HCT116 (cell line): ENCODE measurements at regions not wholly inside any gene's neighbourhood (a gene's known extent, or its start where the extent isn't known, plus 50 kb on each side); places are given as distances from the start of the nearest gene placed in this dataset.

Experiments
- ATAC-seq: fragments of 200-7000 bp; cut with Tn5 transposase; 2 replicates; pipeline ENCODE4 v1.9.1; 2020; ENCODE audit warnings: mild to moderate bottlenecking, moderate library complexity
- BruUV-seq: library from RNA; stranded (reverse); fragments of 400-500 nt; replicated peaks from 2 replicates; lab custom pipeline; 2021; lab: Mats Ljungman, UMichigan
- CTCF ChIA-PET: fragments of 300-600 bp; sonication (Branson Sonifier 250); formaldehyde crosslinking; loops from one replicate; lab custom pipeline; 2021; ENCODE audit warnings: antibody characterized with exemption; lab: Charles Lee
- POLR2A ChIA-PET: fragments of 300-600, 350-600 bp; sonication (Branson Sonifier 250); formaldehyde crosslinking; loops from one replicate; lab custom pipeline; 2021; ENCODE audit warnings: antibody characterized with exemption; lab: Charles Lee
- RAD21 ChIA-PET, 2 experiments: fragments of 300-600 bp; sonication (Branson Sonifier 250); formaldehyde crosslinking; loops; one replicate each; lab custom pipeline; 2023; ENCODE audit warnings: low total read pairs in 2 of 2; ENCODE audit not compliant: uncharacterized antibody in 2 of 2, unreplicated experiment in 2 of 2, low non-redundant PET in 1 of 2; lab: Charles Lee
- DNase-seq: peaks from one replicate; pipeline ENCODE4 v3.0.0-alpha.2; 2010; ENCODE audit warnings: low read depth, low spot score
- H2AFZ ChIP-seq: fragments of 200-600 bp; shearing (Covaris generic), sonication (generic); 2 replicates; pipeline ENCODE4 v1.6.1; 2017; ENCODE audit warnings: low read depth, mixed run types, mixed read lengths, antibody characterized with exemption, low read length; ENCODE audit not compliant: poor library complexity, severe bottlenecking
- H3K27ac ChIP-seq: 2 replicates; pipeline ENCODE4 v1.5.1; 2012; ENCODE audit warnings: low read depth, low read length
- H3K27me3 ChIP-seq: fragments of 200-600 bp; sonication (generic); 2 replicates; pipeline ENCODE4 v1.6.1; 2016; ENCODE audit warnings: mixed run types, low read length, mixed read lengths; ENCODE audit not compliant: insufficient read depth
- H3K36me3 ChIP-seq, 2 experiments: fragments of 200-500 bp in 1 of 2; fragments of 200-600 bp in 1 of 2; sonication (Bioruptor generic) in 1 of 2; sonication (generic) in 1 of 2; 2 replicates each; pipeline versions ENCODE4 v1.5.1 to v1.6.1; 2014 to 2016; ENCODE audit warnings: low read length in 2 of 2, inconsistent platforms in 1 of 2, mixed read lengths in 1 of 2, mixed run types in 1 of 2; ENCODE audit not compliant: insufficient read depth in 2 of 2, control insufficient read depth in 1 of 2
- H3K4me1 ChIP-seq, 2 experiments: fragments of 200-600 bp in 1 of 2; sonication (generic) in 1 of 2; 2 replicates each; pipeline versions ENCODE4 v1.5.1 to v1.6.1; 2012 to 2017; ENCODE audit warnings: low read length in 2 of 2, inconsistent platforms in 1 of 2, mild to moderate bottlenecking in 1 of 2, mixed read lengths in 1 of 2, mixed run types in 1 of 2, moderate library complexity in 1 of 2; ENCODE audit not compliant: insufficient read depth in 2 of 2, control insufficient read depth in 1 of 2
- H3K4me2 ChIP-seq: fragments of 200-600 bp; sonication (generic); 2 replicates; pipeline ENCODE4 v1.6.1; 2017; ENCODE audit warnings: mixed run types, low read length, mixed read lengths
- H3K4me3 ChIP-seq, 2 experiments: fragments of 200-600 bp in 1 of 2; sonication (generic) in 1 of 2; replicated peaks in 1 of 2; 2 replicates each; pipeline ENCODE4 v1.5.1; 2011 to 2016; ENCODE audit warnings: low read length in 2 of 2, control low read depth in 1 of 2, low read depth in 1 of 2, mild to moderate bottlenecking in 1 of 2, mixed read lengths in 1 of 2, mixed run types in 1 of 2
- H3K79me2 ChIP-seq: fragments of 200-600 bp; sonication (generic); 2 replicates; pipeline ENCODE4 v1.6.1; 2017; ENCODE audit warnings: mild to moderate bottlenecking, mixed run types, low read length, moderate library complexity, mixed read lengths; ENCODE audit not compliant: insufficient read depth
- H3K9ac ChIP-seq: fragments of 200-600 bp; sonication (generic); 2 replicates; pipeline ENCODE4 v1.6.1; 2016; ENCODE audit warnings: low read length, mixed read lengths
- H3K9me2 ChIP-seq: fragments of 200-600 bp; sonication (generic), shearing (Covaris generic); 2 replicates; pipeline ENCODE4 v1.6.1; 2017; ENCODE audit warnings: mixed run types, mild to moderate bottlenecking, moderate library complexity; ENCODE audit not compliant: insufficient read depth
- H3K9me3 ChIP-seq, 2 experiments: fragments of 200-500 bp in 1 of 2; fragments of 200-600 bp in 1 of 2; sonication (Bioruptor generic) in 1 of 2; sonication (generic) in 1 of 2; 2 replicates each; pipeline ENCODE4 v1.6.1; 2014 to 2017; ENCODE audit warnings: low read length in 2 of 2, mixed read lengths in 2 of 2, inconsistent platforms in 1 of 2, low read depth in 1 of 2, mild to moderate bottlenecking in 1 of 2, mixed run types in 1 of 2, moderate library complexity in 1 of 2; ENCODE audit not compliant: control insufficient read depth in 1 of 2, insufficient read depth in 1 of 2
- H4K20me1 ChIP-seq: fragments of 200-600 bp; sonication (generic), shearing (Covaris generic); 2 replicates; pipeline ENCODE4 v1.6.1; 2017; ENCODE audit warnings: mixed run types, mild to moderate bottlenecking, moderate library complexity; ENCODE audit not compliant: insufficient read depth
- CBX3 ChIP-seq: IDR thresholded peaks from 2 replicates; pipeline ENCODE4 v1.6.1; 2012; ENCODE audit warnings: low read depth
- CEBPB ChIP-seq: IDR thresholded peaks from 2 replicates; pipeline ENCODE4 v1.6.1; 2012; ENCODE audit warnings: low read depth
- CTCF ChIP-seq, 3 experiments: fragments of 200-600 bp in 1 of 3; sonication (generic) in 1 of 3; IDR thresholded peaks in 2 of 3; conservative IDR thresholded peaks in 1 of 3; 2 replicates each; pipeline ENCODE4 v1.5.1; 2012 to 2017; ENCODE audit warnings: low read depth in 2 of 3, low read length in 2 of 3, antibody characterized with exemption in 1 of 3, borderline replicate concordance in 1 of 3, control low read depth in 1 of 3, mild to moderate bottlenecking in 1 of 3, mixed read lengths in 1 of 3, mixed run types in 1 of 3, moderate library complexity in 1 of 3; ENCODE audit not compliant: insufficient read depth in 1 of 3
- EZH2 ChIP-seq: fragments of 200-600 bp; sonication (generic); IDR thresholded peaks from 2 replicates; pipeline ENCODE4 v1.6.1; 2017; ENCODE audit warnings: antibody characterized with exemption, mixed run types
- FOSL1 ChIP-seq: IDR thresholded peaks from 2 replicates; pipeline ENCODE4 v1.6.1; 2012; ENCODE audit warnings: low read depth
- JUND ChIP-seq: IDR thresholded peaks from 2 replicates; pipeline ENCODE4 v1.6.1; 2012
- POLR2A ChIP-seq: IDR thresholded peaks from 2 replicates; pipeline ENCODE4 v1.7.0; 2011; ENCODE audit warnings: borderline replicate concordance; ENCODE audit not compliant: insufficient read depth, insufficient read length; ENCODE audit errors: extremely low read depth
- RAD21 ChIP-seq: IDR thresholded peaks from 2 replicates; pipeline ENCODE4 v1.6.1; 2012; ENCODE audit warnings: low read depth, mild to moderate bottlenecking
- SIN3A ChIP-seq: IDR thresholded peaks from 2 replicates; pipeline ENCODE4 v1.6.1; 2012; ENCODE audit warnings: low read depth
- SP1 ChIP-seq: IDR thresholded peaks from 2 replicates; pipeline ENCODE4 v1.6.1; 2012; ENCODE audit warnings: low read depth
- SRF ChIP-seq: IDR thresholded peaks from 2 replicates; pipeline ENCODE4 v1.6.1; 2012; ENCODE audit warnings: low read depth
- YY1 ChIP-seq: IDR thresholded peaks from 2 replicates; pipeline ENCODE4 v1.6.1; 2011; ENCODE audit warnings: low read length, low read depth, moderate library complexity, mild to moderate bottlenecking; ENCODE audit not compliant: insufficient replicate concordance; ENCODE audit errors: extremely low read depth
- ZNF274 ChIP-seq: fragments of 200-500 bp; sonication (Bioruptor generic); IDR thresholded peaks from 2 replicates; pipeline ENCODE4 v1.6.1; 2014; ENCODE audit warnings: mild to moderate bottlenecking, low read depth, low read length, inconsistent platforms
- intact Hi-C: fragments of 100-400 bp; cut with micrococcal nuclease; formaldehyde crosslinking; loops from 2 replicates; pipeline ENCODE4 v1.10.0; 2022
- TF ChIP-seq, protein P1 (sequence below): IDR thresholded peaks from 2 replicates; pipeline ENCODE4 v1.6.1; 2012; ENCODE audit warnings: low read depth
- TF ChIP-seq, protein P2 (sequence below): IDR thresholded peaks from 2 replicates; pipeline ENCODE4 v1.6.1; 2012

DNA sequence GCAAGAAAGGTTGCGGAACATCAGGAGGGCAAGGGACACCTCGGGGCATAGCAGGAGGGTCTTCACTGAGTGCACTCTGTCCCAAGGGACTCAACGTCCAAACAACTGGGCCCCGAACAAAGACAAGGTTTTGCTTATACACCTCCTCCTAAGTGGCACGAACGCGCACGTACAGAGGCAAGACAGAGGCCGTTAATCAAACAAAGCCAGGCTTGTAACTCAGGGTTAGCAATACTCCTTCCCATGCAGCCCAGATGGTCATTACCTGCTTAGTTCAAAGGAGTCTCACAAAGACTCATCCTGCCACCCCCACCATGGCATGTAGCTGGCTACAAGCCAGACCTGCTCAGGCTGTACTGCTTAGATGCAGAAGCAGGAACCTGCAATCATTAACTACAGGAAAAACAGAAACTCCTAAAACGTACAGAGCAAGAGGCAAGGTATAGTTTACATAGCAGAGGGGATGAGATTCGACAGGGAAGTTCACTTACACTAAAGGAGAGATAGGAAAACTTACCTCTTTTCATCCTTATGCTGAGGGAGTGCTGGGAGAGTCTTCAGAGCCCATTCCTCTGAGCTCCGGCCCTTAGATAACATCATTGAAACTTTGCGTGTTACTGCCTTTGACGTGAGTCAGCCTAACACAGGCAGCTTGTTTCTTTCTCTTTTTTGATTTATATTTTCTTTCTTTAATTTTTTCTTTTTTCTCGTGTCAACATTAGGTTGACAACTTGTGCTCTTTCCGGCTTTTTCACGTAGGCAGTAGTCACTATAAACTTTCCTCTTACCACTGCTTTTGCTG lies 1319.1 kb downstream of the TMEM121 start:
- H3K4me1 ChIP-seq = no peaks in the 10 kb centered on the region
- H2AFZ ChIP-seq = no peak overlapping the region
- H3K79me2 ChIP-seq = no peaks in the 10 kb centered on the region
- no TSS peak for BruUV-seq
- H3K27me3 ChIP-seq = no peaks in the 10 kb centered on the region
- no peak for DNase-seq
- intact Hi-C loops = no loop called here
- ChIA-PET RAD21 (no interaction called here), POLR2A (no interaction called here), CTCF (no interaction called here)
- no peak overlapping the region for H3K4me3 ChIP-seq
- H3K36me3 ChIP-seq = no peaks in the 10 kb centered on the region
- no peak for ATAC-seq
- no peak for TF ChIP-seq YY1
- TF ChIP-seq SIN3A = no peak
- TF ChIP-seq, protein P1, sequence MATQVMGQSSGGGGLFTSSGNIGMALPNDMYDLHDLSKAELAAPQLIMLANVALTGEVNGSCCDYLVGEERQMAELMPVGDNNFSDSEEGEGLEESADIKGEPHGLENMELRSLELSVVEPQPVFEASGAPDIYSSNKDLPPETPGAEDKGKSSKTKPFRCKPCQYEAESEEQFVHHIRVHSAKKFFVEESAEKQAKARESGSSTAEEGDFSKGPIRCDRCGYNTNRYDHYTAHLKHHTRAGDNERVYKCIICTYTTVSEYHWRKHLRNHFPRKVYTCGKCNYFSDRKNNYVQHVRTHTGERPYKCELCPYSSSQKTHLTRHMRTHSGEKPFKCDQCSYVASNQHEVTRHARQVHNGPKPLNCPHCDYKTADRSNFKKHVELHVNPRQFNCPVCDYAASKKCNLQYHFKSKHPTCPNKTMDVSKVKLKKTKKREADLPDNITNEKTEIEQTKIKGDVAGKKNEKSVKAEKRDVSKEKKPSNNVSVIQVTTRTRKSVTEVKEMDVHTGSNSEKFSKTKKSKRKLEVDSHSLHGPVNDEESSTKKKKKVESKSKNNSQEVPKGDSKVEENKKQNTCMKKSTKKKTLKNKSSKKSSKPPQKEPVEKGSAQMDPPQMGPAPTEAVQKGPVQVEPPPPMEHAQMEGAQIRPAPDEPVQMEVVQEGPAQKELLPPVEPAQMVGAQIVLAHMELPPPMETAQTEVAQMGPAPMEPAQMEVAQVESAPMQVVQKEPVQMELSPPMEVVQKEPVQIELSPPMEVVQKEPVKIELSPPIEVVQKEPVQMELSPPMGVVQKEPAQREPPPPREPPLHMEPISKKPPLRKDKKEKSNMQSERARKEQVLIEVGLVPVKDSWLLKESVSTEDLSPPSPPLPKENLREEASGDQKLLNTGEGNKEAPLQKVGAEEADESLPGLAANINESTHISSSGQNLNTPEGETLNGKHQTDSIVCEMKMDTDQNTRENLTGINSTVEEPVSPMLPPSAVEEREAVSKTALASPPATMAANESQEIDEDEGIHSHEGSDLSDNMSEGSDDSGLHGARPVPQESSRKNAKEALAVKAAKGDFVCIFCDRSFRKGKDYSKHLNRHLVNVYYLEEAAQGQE = no peak
- TF ChIP-seq POLR2A = no peak
- TF ChIP-seq JUND = no peak
- TF ChIP-seq SP1 = no peak
- no peak for TF ChIP-seq ZNF274
- no peak for TF ChIP-seq CTCF (IDR thresholded peaks at IDR 0.05 in 2 of 3, conservative IDR thresholded peaks at IDR 0.05 in 1 of 3; ENCODE audit: borderline replicate concordance in 1 of 3, insufficient read depth in 1 of 3, low read depth in 2 of 3, low read length in 2 of 3)
- TF ChIP-seq FOSL1 = no peak
- no peak for TF ChIP-seq RAD21
- no peak for TF ChIP-seq CEBPB
- no peak for TF ChIP-seq CBX3
- TF ChIP-seq, protein P2, sequence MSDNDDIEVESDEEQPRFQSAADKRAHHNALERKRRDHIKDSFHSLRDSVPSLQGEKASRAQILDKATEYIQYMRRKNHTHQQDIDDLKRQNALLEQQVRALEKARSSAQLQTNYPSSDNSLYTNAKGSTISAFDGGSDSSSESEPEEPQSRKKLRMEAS = no peak
- no peak for TF ChIP-seq SRF
- TF ChIP-seq EZH2 = no peak
- no peak overlapping the region for H3K9ac ChIP-seq
- H3K9me3 ChIP-seq = peaks cover 0 to 14% of the 10 kb centered on the region in 2 experiments; a peak in 2 of 4 replicates
- H3K4me2 ChIP-seq = no peak overlapping the region
- H3K27ac ChIP-seq = no peak overlapping the region
- no peaks in the 10 kb centered on the region for H4K20me1 ChIP-seq
- H3K9me2 ChIP-seq = no peaks in the 10 kb centered on the region
